Stimulated activated CD4-positive, alpha-beta T cell treated with anti-CD3 and anti-CD28 coated beads, Interleukin-2, amount 100 ng/mL, for 24 hours (primary cell): ENCODE measurements at regions not wholly inside any gene's neighbourhood (a gene's known extent, or its start where the extent isn't known, plus 50 kb on each side); places are given as distances from the start of the nearest gene placed in this dataset.

Experiments used
- DNase-seq, 2 donors: peaks; one replicate each; pipeline ENCODE4 v3.0.0-alpha.2; 2020

GRCh38 chr20:24873025-24873620, 75.9 kb upstream of the CST7 start:
- DNase-seq = no peak

GRCh38 chr20:24875078-24875477, 74.0 kb upstream of the CST7 start:
- DNase-seq = no peak

GRCh38 chr20:24877652-24878051, 71.4 kb upstream of the CST7 start:
- DNase-seq = no peak

GRCh38 chr20:24878657-24879056, 70.4 kb upstream of the CST7 start:
- no peak for DNase-seq

- no peak for DNase-seq
These were observed 69.2 kb upstream of the CST7 start for GRCh38 chr20:24879875-24880274.

- DNase-seq = no peak
These were observed 68.7 kb upstream of the CST7 start for GRCh38 chr20:24880356-24880755.

- DNase-seq = no peak
These were observed 58.8 kb upstream of the CST7 start for GRCh38 chr20:24890286-24890685.

- DNase-seq = no peak
These were observed 57.3 kb upstream of the CST7 start for GRCh38 chr20:24891546-24892393.

GRCh38 chr20:24892522-24892921, 56.5 kb upstream of the CST7 start:
- DNase-seq = no peak

- DNase-seq = no peak
These were observed 56.1 kb upstream of the CST7 start for GRCh38 chr20:24892931-24893330.

- DNase-seq = no peak
These were observed 54.6 kb upstream of the CST7 start for GRCh38 chr20:24894488-24894887.

GRCh38 chr20:24894967-24895366, 54.1 kb upstream of the CST7 start:
- no peak for DNase-seq

- DNase-seq = no peak
These were observed 53.6 kb upstream of the CST7 start for GRCh38 chr20:24895431-24895830.

GRCh38 chr20:24895898-24896658, 53.0 kb upstream of the CST7 start:
- DNase-seq = no peak

- DNase-seq = no peak
These were observed 52.1 kb upstream of the CST7 start for GRCh38 chr20:24896984-24897383.

- no peak for DNase-seq
These were observed 51.1 kb upstream of the CST7 start for GRCh38 chr20:24897974-24898373.

- no peak for DNase-seq
These were observed 49.9 kb upstream of the CST7 start for GRCh38 chr20:24899153-24899552.
